Pancreas (tissue), 10 donors: ENCODE measurements at regions not wholly inside any gene's neighbourhood (a gene's known extent, or its start where the extent isn't known, plus 50 kb on each side); places are given as distances from the start of the nearest gene placed in this dataset.
A peak's percentile ranks its signal among the peaks of the same experiment; 100 is the strongest.

Source experiments
- ATAC-seq, 4 donors: fragments of 200-7000 bp; cut with Tn5 transposase; one replicate each; pipeline versions ENCODE4 v1.8.0 to v1.9.1; 2020; ENCODE audit warnings: mild to moderate bottlenecking in 4 of 4, moderate library complexity in 4 of 4
- DNase-seq, 6 donors: peaks; one replicate each; pipeline ENCODE4 v3.0.0-alpha.2; 2020
- FAIRE-seq: peaks from 2 replicates; lab custom pipeline; 2012; peaks lifted over from hg19 to GRCh38; lab: Jason Lieb, UNC
- H3K27ac ChIP-seq, 4 donors: fragments of 200-600 bp; sonication (generic); 1 replicate in 3 of 4; 2 replicates in 1 of 4; pipeline versions ENCODE4 v1.5.0 to v1.8.0; 2020
- H3K27me3 ChIP-seq, 4 donors: fragments of 200-600 bp; one replicate each; pipeline ENCODE4 v1.8.0; 2021
- H3K36me3 ChIP-seq, 3 donors: fragments of 200-600 bp; sonication (generic) in 1 of 3; one replicate each; pipeline versions ENCODE4 v1.5.0 to v1.8.0; 2020 to 2021
- H3K4me1 ChIP-seq, 3 donors: fragments of 200-600 bp; one replicate each; pipeline ENCODE4 v1.8.0; 2021
- H3K4me3 ChIP-seq, 4 donors: fragments of 200-600 bp; sonication (generic) in 2 of 4; one replicate each; pipeline versions ENCODE4 v1.5.0 to v1.8.0; 2020 to 2021
- H3K9me3 ChIP-seq, 4 donors: fragments of 200-600 bp; one replicate each; pipeline ENCODE4 v1.8.0; 2021
- WGBS, 2 donors: extraction: QIAGEN DNeasy Blood & Tissue Kit; methylation state at CpG; one replicate each; pipeline ENCODE4 v1.1.7; 2013; 5-methylcytosine and 5-hydroxymethylcytosine counted together
- intact Hi-C, 3 donors: fragments of 100-400 bp; cut with DNase I; formaldehyde crosslinking; loops; one replicate each; pipeline versions ENCODE4 v1.11.1 to v1.14.2; 2022
- TF ChIP-seq, protein P1 (sequence below), 4 donors: fragments of 200-600 bp; sonication (generic) in 3 of 4; IDR thresholded peaks; one replicate each; pipeline versions ENCODE4 v1.5.0 to v1.8.0; 2021; ENCODE audit warnings: antibody characterized with exemption in 4 of 4
- donor health status: healthy with polysubstance abuse.
- donor health status: DM: no; HTN: no; CAD: no; lungs with moderate emphysema.
- donor health status: DM: no; HTN: no; CAD: no.
- donor health status: control.
- donor health status: control.
- donor health status: Bipolar disorder and iron deficiency.
- donor health status: DM: yes; HTN: yes; CAD: no.
- donor health status: DM: no; HTN: no; CAD: no.
- donor health status: DM: no; HTN: no; CAD: no.
- donor health status: DM: yes; HTN: yes; CAD: no.

DNA sequence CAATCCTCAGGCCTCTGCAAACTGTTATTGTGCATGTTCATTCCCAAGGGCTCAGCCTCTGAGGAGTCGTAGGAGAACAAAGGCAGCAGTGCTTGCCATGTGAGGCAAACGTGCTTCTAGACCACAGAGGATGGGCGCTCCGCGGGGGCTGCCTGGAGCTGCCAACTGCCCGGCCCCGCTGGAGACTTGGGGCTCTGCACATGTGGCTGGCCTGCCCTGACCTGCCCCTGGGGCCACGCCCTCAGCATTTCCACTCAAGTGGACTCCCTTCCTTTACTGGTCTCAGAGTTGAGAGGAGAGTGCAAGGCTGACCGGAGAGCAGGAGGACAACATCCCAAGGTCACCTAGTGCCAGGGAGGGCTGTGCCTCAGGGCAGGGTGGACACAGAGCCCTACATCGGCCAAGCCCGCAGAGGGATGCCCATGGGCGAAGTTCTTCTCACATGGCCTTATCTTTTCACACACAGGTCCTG is 222.3 kb upstream of the ZNF32 start:
- Histone ChIP-seq H3K27ac (no peak overlapping the region), H3K36me3 (no peaks in the 10 kb centered on the region), H3K27me3 (no peaks in the 10 kb centered on the region), H3K9me3 (no peaks in the 10 kb centered on the region), H3K4me3 (no peak overlapping the region), H3K4me1 (no peaks in the 10 kb centered on the region)
- DNase-seq (peak in 1 of 6 donors; percentile 47), ATAC-seq (no peak), FAIRE-seq (no peak)
- TF ChIP-seq, protein P1, sequence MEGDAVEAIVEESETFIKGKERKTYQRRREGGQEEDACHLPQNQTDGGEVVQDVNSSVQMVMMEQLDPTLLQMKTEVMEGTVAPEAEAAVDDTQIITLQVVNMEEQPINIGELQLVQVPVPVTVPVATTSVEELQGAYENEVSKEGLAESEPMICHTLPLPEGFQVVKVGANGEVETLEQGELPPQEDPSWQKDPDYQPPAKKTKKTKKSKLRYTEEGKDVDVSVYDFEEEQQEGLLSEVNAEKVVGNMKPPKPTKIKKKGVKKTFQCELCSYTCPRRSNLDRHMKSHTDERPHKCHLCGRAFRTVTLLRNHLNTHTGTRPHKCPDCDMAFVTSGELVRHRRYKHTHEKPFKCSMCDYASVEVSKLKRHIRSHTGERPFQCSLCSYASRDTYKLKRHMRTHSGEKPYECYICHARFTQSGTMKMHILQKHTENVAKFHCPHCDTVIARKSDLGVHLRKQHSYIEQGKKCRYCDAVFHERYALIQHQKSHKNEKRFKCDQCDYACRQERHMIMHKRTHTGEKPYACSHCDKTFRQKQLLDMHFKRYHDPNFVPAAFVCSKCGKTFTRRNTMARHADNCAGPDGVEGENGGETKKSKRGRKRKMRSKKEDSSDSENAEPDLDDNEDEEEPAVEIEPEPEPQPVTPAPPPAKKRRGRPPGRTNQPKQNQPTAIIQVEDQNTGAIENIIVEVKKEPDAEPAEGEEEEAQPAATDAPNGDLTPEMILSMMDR (IDR thresholded peaks at IDR 0.05), result no peak
- intact Hi-C loops, result no loop called here
- 78 to 90% methylated on average over 12 of the region's 12 CpGs for WGBS, 2 donors

GRCh38 chr10:43869669-43870322 is 221.1 kb upstream of the ZNF32 start:
- no peaks in the 10 kb centered on the region for H3K36me3 ChIP-seq
- ATAC-seq (no peak), DNase-seq (no peak), FAIRE-seq (no peak)
- TF ChIP-seq, protein P1 (IDR thresholded peaks at IDR 0.05), result no peak
- no peak overlapping the region for H3K4me3 ChIP-seq
- no peak overlapping the region for H3K27ac ChIP-seq
- H3K9me3 ChIP-seq, result no peaks in the 10 kb centered on the region
- no peaks in the 10 kb centered on the region for H3K4me1 ChIP-seq
- H3K27me3 ChIP-seq, result no peaks in the 10 kb centered on the region
- 90 to 91% methylated on average over 8 of the region's 8 CpGs for WGBS, 2 donors
- intact Hi-C loops, result no loop called here

DNA sequence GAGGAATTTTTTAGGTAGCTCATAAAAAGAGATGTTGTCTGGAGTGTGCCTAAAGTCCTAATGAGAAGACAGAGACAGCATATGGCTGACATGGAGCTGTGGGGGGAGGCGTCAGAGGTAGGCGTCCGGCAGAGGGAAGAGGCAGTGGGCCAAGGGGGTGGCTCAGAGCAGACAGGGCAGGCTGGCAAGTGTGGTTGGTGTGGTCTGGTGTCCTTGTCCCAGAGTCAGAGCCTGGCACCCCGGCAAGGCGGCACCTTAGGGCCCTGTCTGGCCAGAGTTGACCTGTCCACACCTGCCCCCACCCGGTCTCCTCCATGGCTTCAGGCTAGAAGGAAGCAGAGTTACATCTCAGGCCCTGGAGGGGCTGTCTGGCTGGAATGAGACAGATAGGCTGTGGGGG is 220.3 kb upstream of the ZNF32 start:
- ATAC-seq, result no peak
- no peaks in the 10 kb centered on the region for H3K27me3 ChIP-seq
- no peak for FAIRE-seq
- H3K9me3 ChIP-seq, result no peaks in the 10 kb centered on the region
- WGBS, 2 donors, result 98 to 99% methylated on average over 6 of the region's 6 CpGs
- intact Hi-C loops, result no loop called here
- H3K36me3 ChIP-seq, result no peaks in the 10 kb centered on the region
- H3K4me3 ChIP-seq, result no peak overlapping the region
- H3K4me1 ChIP-seq, result peaks cover 0 to 6% (median 2%) of the 10 kb centered on the region in 3 donors
- DNase-seq, result peak in 1 of 6 donors; percentile 46
- H3K27ac ChIP-seq, result no peak overlapping the region
- TF ChIP-seq, protein P1 (IDR thresholded peaks at IDR 0.05), result no peak

DNA sequence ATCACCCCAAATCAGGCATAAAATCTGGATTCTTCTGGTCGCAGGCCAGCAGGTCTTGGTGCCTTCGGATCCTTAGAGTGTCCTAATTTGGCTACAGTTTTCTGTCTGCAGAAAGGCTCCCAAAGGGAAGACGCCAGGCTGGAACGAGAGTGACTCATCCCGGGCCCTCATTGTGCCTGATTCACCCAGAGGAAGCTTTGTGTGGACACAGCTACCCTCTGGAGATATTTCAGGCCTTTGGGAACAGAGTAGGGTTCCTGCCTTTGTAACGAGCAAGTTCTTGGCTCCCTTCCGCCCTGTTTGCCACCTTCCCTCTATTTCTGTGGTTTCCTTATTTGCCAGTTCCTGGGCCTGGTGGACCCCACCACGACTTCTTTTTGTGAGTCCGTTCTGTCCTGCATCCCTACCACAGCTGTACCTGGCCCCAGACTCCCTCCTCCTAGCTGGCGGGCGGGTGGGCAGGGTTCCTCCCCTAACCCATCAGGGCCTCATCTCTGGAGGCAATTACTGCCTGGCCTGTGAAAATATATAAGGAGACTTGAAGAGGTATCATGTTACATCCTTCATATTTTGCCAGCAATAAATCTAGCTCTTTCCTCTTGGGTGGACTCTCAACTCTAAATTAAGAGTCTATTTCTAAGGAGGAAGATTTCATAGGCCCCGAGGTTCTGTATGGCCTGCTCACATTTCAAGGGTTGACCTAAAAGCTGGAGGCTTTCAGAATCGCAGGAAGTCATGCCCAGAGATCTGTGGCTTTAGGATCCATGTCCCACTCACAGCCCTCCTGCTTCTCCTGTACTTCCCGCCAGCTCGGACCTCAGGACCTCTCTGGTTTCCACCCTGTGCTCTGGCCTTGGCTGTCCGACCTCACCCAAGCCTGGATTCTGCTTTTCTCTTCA is 219.2 kb upstream of the ZNF32 start:
- intact Hi-C loops, result no loop called here
- no peak for ATAC-seq
- TF ChIP-seq, protein P1 (IDR thresholded peaks at IDR 0.05), result no peak
- no peaks in the 10 kb centered on the region for H3K9me3 ChIP-seq
- H3K27ac ChIP-seq, result no peak overlapping the region
- H3K36me3 ChIP-seq, result no peaks in the 10 kb centered on the region
- no peak overlapping the region for H3K4me3 ChIP-seq
- H3K27me3 ChIP-seq, result no peaks in the 10 kb centered on the region
- WGBS, 2 donors, result 85 to 92% methylated on average over 16 of the region's 16 CpGs
- no peak for DNase-seq
- H3K4me1 ChIP-seq, result peaks cover 0 to 6% (median 5%) of the 10 kb centered on the region in 3 donors
- no peak for FAIRE-seq
